Right lobe of liver (tissue), 4 donors: ENCODE measurements at regions not wholly inside any gene's neighbourhood (a gene's known extent, or its start where the extent isn't known, plus 50 kb on each side); places are given as distances from the start of the nearest gene placed in this dataset.

Experiments
- CTCF ChIP-seq, 4 donors: fragments of 200-600 bp in 3 of 4; fragments of 450-650 bp in 1 of 4; IDR thresholded peaks; one replicate each; pipeline versions ENCODE4 v1.5.1 to v1.8.0; 2016 to 2022; ENCODE audit warnings: antibody characterized with exemption in 4 of 4, mild to moderate bottlenecking in 2 of 4
- POLR2A ChIP-seq: fragments of 450-650 bp; IDR thresholded peaks from one replicate; pipeline ENCODE4 v1.6.1; 2017; ENCODE audit warnings: antibody characterized with exemption, mild to moderate bottlenecking
- donor health status: DM: no; HTN: no; CAD: no.
- donor health status: DM: no; HTN: no; CAD: no.
- donor health status: DM: no; HTN: yes; CAD: no.

- TF ChIP-seq POLR2A (no peak), CTCF (IDR thresholded peaks at IDR 0.05) (no peak)
Observed at GRCh38 chr18:54531402-54532065, 59.5 kb upstream of the DYNAP start.
